PC-3 (cell line): ENCODE measurements at regions not wholly inside any gene's neighbourhood (a gene's known extent, or its start where the extent isn't known, plus 50 kb on each side); places are given as distances from the start of the nearest gene placed in this dataset.

Source experiments
- ATAC-seq: fragments of 200-7000 bp; cut with Tn5 transposase; 2 replicates; pipeline ENCODE4 v1.9.1; 2020; ENCODE audit warnings: mild to moderate bottlenecking, moderate library complexity
- BruUV-seq: library from RNA; stranded (reverse); fragments of 400-500 nt; replicated peaks from 2 replicates; lab custom pipeline; 2021; lab: Mats Ljungman, UMichigan
- CTCF ChIA-PET: fragments of 300-600 bp; sonication (Branson Sonifier 250); formaldehyde crosslinking; loops from one replicate; lab custom pipeline; 2022; ENCODE audit warnings: antibody characterized with exemption; lab: Charles Lee
- POLR2A ChIA-PET: fragments of 300-600 bp; sonication (Branson Sonifier 250); formaldehyde crosslinking; loops from one replicate; lab custom pipeline; 2022; ENCODE audit warnings: antibody characterized with exemption; ENCODE audit not compliant: unreplicated experiment; lab: Charles Lee
- DNase-seq: peaks from one replicate; pipeline ENCODE4 v3.0.0-alpha.2; 2015
- H2AFZ ChIP-seq: fragments of 300-600 bp; sonication (generic); 2 replicates; pipeline ENCODE4 v1.6.0; 2016; ENCODE audit warnings: antibody characterized with exemption, low read length
- H3F3A ChIP-seq: fragments of 300-600 bp; sonication (generic); one replicate; pipeline ENCODE4 v1.6.0; 2017; ENCODE audit warnings: antibody characterized with exemption, low read length, control low read depth, mild to moderate bottlenecking; ENCODE audit not compliant: unreplicated experiment
- H3K27ac ChIP-seq: fragments of 300-600 bp; sonication (generic); 2 replicates; pipeline ENCODE4 v1.5.1; 2016; ENCODE audit warnings: mild to moderate bottlenecking, low read length
- H3K27me3 ChIP-seq: fragments of 300-600 bp; sonication (generic); 2 replicates; pipeline ENCODE4 v1.6.1; 2016; ENCODE audit warnings: low read length, mixed read lengths
- H3K36me3 ChIP-seq: fragments of 300-600 bp; sonication (generic); 2 replicates; pipeline ENCODE4 v1.6.1; 2016; ENCODE audit warnings: low read depth, mixed run types, low read length, mixed read lengths
- H3K4me1 ChIP-seq: fragments of 300-600 bp; sonication (generic); 2 replicates; pipeline ENCODE4 v1.5.1; 2016; ENCODE audit warnings: low read length; ENCODE audit not compliant: insufficient read depth
- H3K4me2 ChIP-seq: fragments of 300-600 bp; sonication (generic); 2 replicates; pipeline ENCODE4 v1.6.0; 2016; ENCODE audit warnings: low read length
- H3K4me3 ChIP-seq: fragments of 300-600 bp; sonication (generic); 2 replicates; pipeline ENCODE4 v1.5.1; 2016; ENCODE audit warnings: mild to moderate bottlenecking, low read length, mixed read lengths
- H3K79me2 ChIP-seq: fragments of 300-600 bp; sonication (generic); 2 replicates; pipeline ENCODE4 v1.6.1; 2017; ENCODE audit warnings: low read length, mixed read lengths
- H3K9ac ChIP-seq: fragments of 300-600 bp; sonication (generic); 2 replicates; pipeline ENCODE4 v1.6.0; 2016; ENCODE audit warnings: mild to moderate bottlenecking, low read length
- H3K9me2 ChIP-seq: fragments of 300-600 bp; sonication (generic); replicated peaks from 2 replicates; pipeline ENCODE4 v1.6.1; 2016; ENCODE audit warnings: mixed run types, low read length, mixed read lengths
- H3K9me3 ChIP-seq: fragments of 300-600 bp; sonication (generic); 2 replicates; pipeline ENCODE4 v1.6.1; 2016; ENCODE audit warnings: low read length, mixed read lengths
- H4K20me1 ChIP-seq: fragments of 300-600 bp; sonication (generic); 2 replicates; pipeline ENCODE4 v1.6.1; 2016; ENCODE audit warnings: low read length, mixed read lengths
- EZH2 ChIP-seq: fragments of 300-600 bp; sonication (generic); IDR thresholded peaks from one replicate; pipeline ENCODE4 v1.6.1; 2017; ENCODE audit warnings: antibody characterized with exemption, mild to moderate bottlenecking, low read length; ENCODE audit not compliant: unreplicated experiment
- EZH2phosphoT487 ChIP-seq: fragments of 300-600 bp; sonication (generic); IDR thresholded peaks from 2 replicates; pipeline ENCODE4 v1.6.1; 2018; ENCODE audit warnings: mild to moderate bottlenecking, antibody characterized with exemption, low read length, borderline replicate concordance
- intact Hi-C: fragments of 100-400 bp; cut with micrococcal nuclease; formaldehyde crosslinking; loops from 2 replicates; pipeline ENCODE4 v1.9.0; 2023
- TF ChIP-seq, protein P1 (sequence below): fragments of 300-600 bp; sonication (generic); conservative IDR thresholded peaks from 2 replicates; pipeline ENCODE4 v1.5.1; 2017; ENCODE audit warnings: antibody characterized with exemption, low read depth, mild to moderate bottlenecking, low read length

DNA sequence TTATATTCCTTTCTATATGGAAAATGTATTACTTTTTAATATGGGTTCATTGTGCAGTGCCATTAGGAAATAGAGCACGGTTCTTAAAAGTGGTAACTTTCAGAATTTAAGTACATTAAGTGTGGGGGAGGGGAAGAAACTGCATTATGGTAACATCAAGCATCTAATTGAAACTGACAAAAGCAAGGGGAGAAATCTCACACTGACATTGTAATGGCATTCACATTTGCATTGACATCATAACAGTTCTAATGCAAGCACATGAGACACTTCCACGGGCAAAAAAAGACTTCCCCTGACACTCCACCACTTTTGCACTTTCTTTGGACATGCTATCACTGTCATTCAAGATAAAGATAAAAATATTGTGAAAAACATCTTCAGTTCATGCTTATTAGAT lies 431.3 kb upstream of the SMIM21 start:
- no peak overlapping the region for H3K4me2 ChIP-seq
- no peaks in the 10 kb centered on the region for H3K36me3 ChIP-seq
- intact Hi-C loops = no loop called here
- no TSS peak for BruUV-seq
- no peaks in the 10 kb centered on the region for H3K4me1 ChIP-seq
- H3F3A ChIP-seq = no peaks in the 10 kb centered on the region
- no peaks in the 10 kb centered on the region for H4K20me1 ChIP-seq
- ChIA-PET CTCF (no interaction called here), POLR2A (no interaction called here)
- peaks cover 42% of the 10 kb centered on the region for H3K27me3 ChIP-seq
- no peak overlapping the region for H3K9ac ChIP-seq
- no peak overlapping the region for H2AFZ ChIP-seq
- no peak overlapping the region for H3K4me3 ChIP-seq
- no peak overlapping the region for H3K27ac ChIP-seq
- TF ChIP-seq, protein P1, sequence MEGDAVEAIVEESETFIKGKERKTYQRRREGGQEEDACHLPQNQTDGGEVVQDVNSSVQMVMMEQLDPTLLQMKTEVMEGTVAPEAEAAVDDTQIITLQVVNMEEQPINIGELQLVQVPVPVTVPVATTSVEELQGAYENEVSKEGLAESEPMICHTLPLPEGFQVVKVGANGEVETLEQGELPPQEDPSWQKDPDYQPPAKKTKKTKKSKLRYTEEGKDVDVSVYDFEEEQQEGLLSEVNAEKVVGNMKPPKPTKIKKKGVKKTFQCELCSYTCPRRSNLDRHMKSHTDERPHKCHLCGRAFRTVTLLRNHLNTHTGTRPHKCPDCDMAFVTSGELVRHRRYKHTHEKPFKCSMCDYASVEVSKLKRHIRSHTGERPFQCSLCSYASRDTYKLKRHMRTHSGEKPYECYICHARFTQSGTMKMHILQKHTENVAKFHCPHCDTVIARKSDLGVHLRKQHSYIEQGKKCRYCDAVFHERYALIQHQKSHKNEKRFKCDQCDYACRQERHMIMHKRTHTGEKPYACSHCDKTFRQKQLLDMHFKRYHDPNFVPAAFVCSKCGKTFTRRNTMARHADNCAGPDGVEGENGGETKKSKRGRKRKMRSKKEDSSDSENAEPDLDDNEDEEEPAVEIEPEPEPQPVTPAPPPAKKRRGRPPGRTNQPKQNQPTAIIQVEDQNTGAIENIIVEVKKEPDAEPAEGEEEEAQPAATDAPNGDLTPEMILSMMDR = no peak
- no peak for TF ChIP-seq EZH2phosphoT487
- TF ChIP-seq EZH2 = no peak
- no peaks in the 10 kb centered on the region for H3K9me3 ChIP-seq
- no peaks in the 10 kb centered on the region for H3K79me2 ChIP-seq
- H3K9me2 ChIP-seq = no peaks in the 10 kb centered on the region
- DNase-seq = no peak
- ATAC-seq = no peak

DNA sequence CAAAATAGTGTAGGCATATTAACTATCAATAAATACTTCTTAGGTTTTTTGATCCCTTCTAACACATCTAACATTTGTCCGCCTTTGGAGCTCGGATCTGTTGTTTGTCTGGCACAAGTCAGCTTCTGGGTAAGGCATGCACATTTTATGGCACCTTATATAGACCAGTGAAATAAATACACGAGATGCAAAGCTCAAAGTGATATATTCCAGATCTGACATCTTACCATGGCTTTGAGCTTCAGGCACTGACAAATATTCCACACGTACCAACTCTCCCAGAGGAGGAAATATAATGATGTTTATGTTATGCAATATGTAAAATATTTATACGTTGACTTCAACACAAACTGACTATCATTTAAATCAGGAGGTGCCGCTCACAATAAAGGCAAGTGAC lies 430.1 kb upstream of the SMIM21 start:
- no peaks in the 10 kb centered on the region for H3F3A ChIP-seq
- H4K20me1 ChIP-seq = no peaks in the 10 kb centered on the region
- no peak for ATAC-seq
- no peaks in the 10 kb centered on the region for H3K79me2 ChIP-seq
- no peaks in the 10 kb centered on the region for H3K9me3 ChIP-seq
- TF ChIP-seq EZH2phosphoT487 = no peak
- TF ChIP-seq, protein P1 = no peak
- no peak for TF ChIP-seq EZH2
- H3K27me3 ChIP-seq = peaks cover 33% of the 10 kb centered on the region
- intact Hi-C loops = no loop called here
- BruUV-seq = no TSS peak
- CTCF ChIA-PET = no interaction called here
- DNase-seq = no peak
- H3K4me1 ChIP-seq = no peaks in the 10 kb centered on the region
- H3K27ac ChIP-seq = no peak overlapping the region
- H3K36me3 ChIP-seq = no peaks in the 10 kb centered on the region
- no peaks in the 10 kb centered on the region for H3K9me2 ChIP-seq
- POLR2A ChIA-PET = no interaction called here
- no peak overlapping the region for H3K4me2 ChIP-seq
- H2AFZ ChIP-seq = no peak overlapping the region
- no peak overlapping the region for H3K9ac ChIP-seq
- H3K4me3 ChIP-seq = no peak overlapping the region

DNA sequence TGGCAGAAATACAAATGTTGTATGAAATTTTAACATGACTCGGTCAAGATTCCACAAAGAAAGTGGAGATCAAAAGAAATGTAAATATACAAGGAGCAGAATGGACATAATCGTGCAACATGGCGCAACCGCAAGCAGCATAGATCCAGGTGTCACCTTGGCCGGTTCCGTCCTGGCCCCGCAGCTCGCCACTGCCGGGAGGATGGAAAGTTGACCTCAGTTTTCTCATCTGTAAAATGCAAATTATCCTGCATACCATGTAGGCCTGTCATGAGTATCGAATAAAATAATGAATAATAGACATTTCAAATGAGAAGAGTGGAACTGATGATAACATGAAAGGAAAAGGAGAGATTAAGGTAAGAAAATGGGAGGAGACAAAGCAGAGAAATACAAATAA lies 427.3 kb upstream of the SMIM21 start:
- Histone ChIP-seq H3K27me3 (peaks cover 17% of the 10 kb centered on the region), H2AFZ (no peak overlapping the region), H3K27ac (no peak overlapping the region), H3K4me1 (no peaks in the 10 kb centered on the region), H3K9me3 (no peaks in the 10 kb centered on the region), H3K36me3 (no peaks in the 10 kb centered on the region), H3K9ac (no peak overlapping the region), H3F3A (no peaks in the 10 kb centered on the region), H4K20me1 (no peaks in the 10 kb centered on the region), H3K4me2 (no peak overlapping the region), H3K4me3 (no peak overlapping the region), H3K9me2 (no peaks in the 10 kb centered on the region), H3K79me2 (no peaks in the 10 kb centered on the region)
- POLR2A ChIA-PET = no interaction called here
- BruUV-seq = no TSS peak
- intact Hi-C loops = no loop called here
- DNase-seq = no peak
- CTCF ChIA-PET = no interaction called here
- TF ChIP-seq, protein P1 = no peak
- TF ChIP-seq EZH2 = no peak
- ATAC-seq = no peak
